Pancreas (tissue), 10 donors: ENCODE measurements at regions not wholly inside any gene's neighbourhood (a gene's known extent, or its start where the extent isn't known, plus 50 kb on each side); places are given as distances from the start of the nearest gene placed in this dataset.

Experiments
- ATAC-seq, 4 donors: fragments of 200-7000 bp; cut with Tn5 transposase; one replicate each; pipeline versions ENCODE4 v1.8.0 to v1.9.1; 2020; ENCODE audit warnings: mild to moderate bottlenecking in 4 of 4, moderate library complexity in 4 of 4
- DNase-seq, 6 donors: peaks; one replicate each; pipeline ENCODE4 v3.0.0-alpha.2; 2020
- FAIRE-seq: peaks from 2 replicates; lab custom pipeline; 2012; peaks lifted over from hg19 to GRCh38; lab: Jason Lieb, UNC
- H3K27ac ChIP-seq, 4 donors: fragments of 200-600 bp; sonication (generic); 1 replicate in 3 of 4; 2 replicates in 1 of 4; pipeline versions ENCODE4 v1.5.0 to v1.8.0; 2020
- H3K27me3 ChIP-seq, 4 donors: fragments of 200-600 bp; one replicate each; pipeline ENCODE4 v1.8.0; 2021
- H3K36me3 ChIP-seq, 3 donors: fragments of 200-600 bp; sonication (generic) in 1 of 3; one replicate each; pipeline versions ENCODE4 v1.5.0 to v1.8.0; 2020 to 2021
- H3K4me1 ChIP-seq, 3 donors: fragments of 200-600 bp; one replicate each; pipeline ENCODE4 v1.8.0; 2021
- H3K4me3 ChIP-seq, 4 donors: fragments of 200-600 bp; sonication (generic) in 2 of 4; one replicate each; pipeline versions ENCODE4 v1.5.0 to v1.8.0; 2020 to 2021
- H3K9me3 ChIP-seq, 4 donors: fragments of 200-600 bp; one replicate each; pipeline ENCODE4 v1.8.0; 2021
- CTCF ChIP-seq, 4 donors: fragments of 200-600 bp; sonication (generic) in 3 of 4; IDR thresholded peaks; one replicate each; pipeline versions ENCODE4 v1.5.0 to v1.8.0; 2021; ENCODE audit warnings: antibody characterized with exemption in 4 of 4
- WGBS, 2 donors: extraction: QIAGEN DNeasy Blood & Tissue Kit; methylation state at CpG; one replicate each; pipeline ENCODE4 v1.1.7; 2013; 5-methylcytosine and 5-hydroxymethylcytosine counted together
- intact Hi-C, 3 donors: fragments of 100-400 bp; cut with DNase I; formaldehyde crosslinking; loops; one replicate each; pipeline versions ENCODE4 v1.11.1 to v1.14.2; 2022
- donor health status: healthy with polysubstance abuse.
- donor health status: DM: no; HTN: no; CAD: no; lungs with moderate emphysema.
- donor health status: DM: no; HTN: no; CAD: no.
- donor health status: control.
- donor health status: control.
- donor health status: Bipolar disorder and iron deficiency.
- donor health status: DM: yes; HTN: yes; CAD: no.
- donor health status: DM: no; HTN: no; CAD: no.
- donor health status: DM: no; HTN: no; CAD: no.
- donor health status: DM: yes; HTN: yes; CAD: no.

- DNase-seq (no peak), ATAC-seq (no peak), FAIRE-seq (no peak)
- Histone ChIP-seq H3K27me3 (peaks cover 0 to 6% (median 0%) of the 10 kb centered on the region in 4 donors), H3K27ac (no peak overlapping the region), H3K9me3 (no peaks in the 10 kb centered on the region), H3K36me3 (no peaks in the 10 kb centered on the region), H3K4me1 (no peaks in the 10 kb centered on the region), H3K4me3 (no peak overlapping the region)
- intact Hi-C loops: no loop called here
- TF ChIP-seq CTCF (IDR thresholded peaks at IDR 0.05): no peak
- 28 to 38% methylated on average over 2 of the region's 2 CpGs for WGBS, 2 donors
Measured at GRCh38 chr6:5846889-5847288, 159.8 kb downstream of the NRN1 start.

GRCh38 chr6:5846335-5846734, 160.4 kb downstream of the NRN1 start:
- WGBS, 2 donors: 68 to 72% methylated on average over 7 of the region's 7 CpGs
- no peak for TF ChIP-seq CTCF (IDR thresholded peaks at IDR 0.05)
- no peak for ATAC-seq
- DNase-seq: no peak
- peaks cover 0 to 6% (median 0%) of the 10 kb centered on the region in 4 donors for H3K27me3 ChIP-seq
- no peak overlapping the region for H3K27ac ChIP-seq
- H3K9me3 ChIP-seq: no peaks in the 10 kb centered on the region
- no peak overlapping the region for H3K4me3 ChIP-seq
- intact Hi-C loops: no loop called here
- H3K4me1 ChIP-seq: no peaks in the 10 kb centered on the region
- no peak for FAIRE-seq
- H3K36me3 ChIP-seq: no peaks in the 10 kb centered on the region

- H3K4me3 ChIP-seq: no peak overlapping the region
- H3K27ac ChIP-seq: no peak overlapping the region
- ATAC-seq (no peak), FAIRE-seq (no peak), DNase-seq (no peak)
- H3K36me3 ChIP-seq: no peaks in the 10 kb centered on the region
- intact Hi-C loops: no loop called here
- 63 to 67% methylated on average over 5 of the region's 5 CpGs for WGBS, 2 donors
- H3K9me3 ChIP-seq: no peaks in the 10 kb centered on the region
- no peak for TF ChIP-seq CTCF (IDR thresholded peaks at IDR 0.05)
- H3K27me3 ChIP-seq: peaks cover 0 to 5% (median 0%) of the 10 kb centered on the region in 4 donors
- no peaks in the 10 kb centered on the region for H3K4me1 ChIP-seq
Measured at GRCh38 chr6:5843078-5843477, 163.6 kb downstream of the NRN1 start.

- intact Hi-C loops: no loop called here
- no peak overlapping the region for H3K27ac ChIP-seq
- 56% methylated on average over 8 of the region's 8 CpGs for WGBS, 2 donors
- DNase-seq (no peak), FAIRE-seq (no peak), ATAC-seq (no peak)
- no peaks in the 10 kb centered on the region for H3K36me3 ChIP-seq
- no peaks in the 10 kb centered on the region for H3K4me1 ChIP-seq
- no peak overlapping the region for H3K4me3 ChIP-seq
- no peaks in the 10 kb centered on the region for H3K27me3 ChIP-seq
- H3K9me3 ChIP-seq: no peaks in the 10 kb centered on the region
- TF ChIP-seq CTCF (IDR thresholded peaks at IDR 0.05): no peak
Measured at GRCh38 chr6:5840734-5841390, 165.9 kb downstream of the NRN1 start.

GRCh38 chr6:5838656-5839396, 167.9 kb downstream of the NRN1 start:
- 68 to 75% methylated on average over 8 of the region's 8 CpGs for WGBS, 2 donors
- H3K4me1 ChIP-seq: no peaks in the 10 kb centered on the region
- TF ChIP-seq CTCF (IDR thresholded peaks at IDR 0.05): no peak
- intact Hi-C loops: no loop called here
- no peak overlapping the region for H3K27ac ChIP-seq
- H3K27me3 ChIP-seq: no peaks in the 10 kb centered on the region
- ATAC-seq (no peak), FAIRE-seq (no peak), DNase-seq (no peak)
- no peaks in the 10 kb centered on the region for H3K9me3 ChIP-seq
- no peaks in the 10 kb centered on the region for H3K36me3 ChIP-seq
- no peak overlapping the region for H3K4me3 ChIP-seq
